Activated gamma-delta T cell treated with anti-CD3 and anti-CD28 coated beads, Interleukin-2, amount 50 U/mL, for 16 hours (primary cell): ENCODE measurements at regions not wholly inside any gene's neighbourhood (a gene's known extent, or its start where the extent isn't known, plus 50 kb on each side); places are given as distances from the start of the nearest gene placed in this dataset.

Experiments
- DNase-seq: peaks from one replicate; pipeline ENCODE4 v3.0.0-alpha.2; 2020; ENCODE audit warnings: low read depth

GRCh38 chr7:131272086-131272485 is 55.6 kb upstream of the MKLN1 start:
- DNase-seq: no peak

GRCh38 chr7:131274986-131275385 is 52.7 kb upstream of the MKLN1 start:
- no peak for DNase-seq

- DNase-seq: no peak
Measured at GRCh38 chr7:131276190-131276589, 51.5 kb upstream of the MKLN1 start.

- DNase-seq: no peak
Measured at GRCh38 chr7:131276748-131277147, 50.9 kb upstream of the MKLN1 start.
